ENCODE measurements at regions not wholly inside any gene's neighbourhood (a gene's known extent, or its start where the extent isn't known, plus 50 kb on each side); places are given as distances from the start of the nearest gene placed in this dataset.

GRCh38 chr15:88348579-88349230 lies 92.2 kb upstream of the NTRK3 start:
- Mint-ChIP-seq H3K27ac (no peak overlapping the region), H3K4me3 (ENCODE audit: low read depth) (no peak overlapping the region), H3K27me3 (peaks cover 10% of the 10 kb centered on the region), H3K9me3 (ENCODE audit: low read depth) (peaks cover 10% of the 10 kb centered on the region), H3K36me3 (ENCODE audit: insufficient read depth) (no peaks in the 10 kb centered on the region), H3K4me1 (ENCODE audit: low read depth) (no peaks in the 10 kb centered on the region)
- no peak for DNase-seq (ENCODE audit: low spot score, unreplicated experiment)
- TF ChIP-seq, protein P1, sequence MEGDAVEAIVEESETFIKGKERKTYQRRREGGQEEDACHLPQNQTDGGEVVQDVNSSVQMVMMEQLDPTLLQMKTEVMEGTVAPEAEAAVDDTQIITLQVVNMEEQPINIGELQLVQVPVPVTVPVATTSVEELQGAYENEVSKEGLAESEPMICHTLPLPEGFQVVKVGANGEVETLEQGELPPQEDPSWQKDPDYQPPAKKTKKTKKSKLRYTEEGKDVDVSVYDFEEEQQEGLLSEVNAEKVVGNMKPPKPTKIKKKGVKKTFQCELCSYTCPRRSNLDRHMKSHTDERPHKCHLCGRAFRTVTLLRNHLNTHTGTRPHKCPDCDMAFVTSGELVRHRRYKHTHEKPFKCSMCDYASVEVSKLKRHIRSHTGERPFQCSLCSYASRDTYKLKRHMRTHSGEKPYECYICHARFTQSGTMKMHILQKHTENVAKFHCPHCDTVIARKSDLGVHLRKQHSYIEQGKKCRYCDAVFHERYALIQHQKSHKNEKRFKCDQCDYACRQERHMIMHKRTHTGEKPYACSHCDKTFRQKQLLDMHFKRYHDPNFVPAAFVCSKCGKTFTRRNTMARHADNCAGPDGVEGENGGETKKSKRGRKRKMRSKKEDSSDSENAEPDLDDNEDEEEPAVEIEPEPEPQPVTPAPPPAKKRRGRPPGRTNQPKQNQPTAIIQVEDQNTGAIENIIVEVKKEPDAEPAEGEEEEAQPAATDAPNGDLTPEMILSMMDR (IDR thresholded peaks at IDR 0.05; ENCODE audit: unreplicated experiment): no peak

GRCh38 chr15:88345962-88346361 lies 89.4 kb upstream of the NTRK3 start:
- peaks cover 12% of the 10 kb centered on the region for H3K27me3 Mint-ChIP-seq
- no peaks in the 10 kb centered on the region for H3K9me3 Mint-ChIP-seq (ENCODE audit: low read depth)
- H3K36me3 Mint-ChIP-seq (ENCODE audit: insufficient read depth): no peaks in the 10 kb centered on the region
- H3K27ac Mint-ChIP-seq: no peak overlapping the region
- H3K4me1 Mint-ChIP-seq (ENCODE audit: low read depth): no peaks in the 10 kb centered on the region
- no peak for DNase-seq (ENCODE audit: low spot score, unreplicated experiment)
- TF ChIP-seq, protein P1 (IDR thresholded peaks at IDR 0.05; ENCODE audit: unreplicated experiment): no peak
- no peak overlapping the region for H3K4me3 Mint-ChIP-seq (ENCODE audit: low read depth)

- TF ChIP-seq, protein P1 (IDR thresholded peaks at IDR 0.05; ENCODE audit: unreplicated experiment): no peak
- peaks cover 10% of the 10 kb centered on the region for H3K27me3 Mint-ChIP-seq
Measured at GRCh38 chr15:88344786-88345185, 88.2 kb upstream of the NTRK3 start.

DNA sequence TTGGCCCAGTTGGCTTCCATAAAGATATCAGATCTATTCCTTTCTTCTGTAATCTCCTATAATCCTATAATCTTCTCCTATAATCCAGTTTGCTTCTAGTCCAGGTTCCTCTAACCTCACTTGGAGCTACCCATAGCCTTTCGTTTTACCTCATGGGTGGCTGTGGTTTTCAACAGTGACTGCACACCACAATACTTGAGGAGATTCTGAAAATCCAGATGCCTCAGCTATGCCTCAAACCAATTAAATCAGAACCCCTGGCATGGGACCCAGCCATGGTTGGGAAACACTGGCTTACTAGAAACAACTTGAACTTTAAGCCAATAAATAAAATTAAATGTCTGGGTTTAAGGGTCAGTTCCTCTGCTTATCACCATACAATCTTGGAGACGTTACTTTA lies 86.1 kb upstream of the NTRK3 start:
- H3K4me1 Mint-ChIP-seq (ENCODE audit: low read depth): no peaks in the 10 kb centered on the region
- H3K36me3 Mint-ChIP-seq (ENCODE audit: insufficient read depth): no peaks in the 10 kb centered on the region
- TF ChIP-seq, protein P1 (IDR thresholded peaks at IDR 0.05; ENCODE audit: unreplicated experiment): no peak
- no peak overlapping the region for H3K4me3 Mint-ChIP-seq (ENCODE audit: low read depth)
- no peaks in the 10 kb centered on the region for H3K9me3 Mint-ChIP-seq (ENCODE audit: low read depth)
- DNase-seq (ENCODE audit: low spot score, unreplicated experiment): no peak
- peaks cover 5% of the 10 kb centered on the region for H3K27me3 Mint-ChIP-seq
- no peak overlapping the region for H3K27ac Mint-ChIP-seq

More at GRCh38 chr15:88344786-88345185, 88.2 kb upstream of the NTRK3 start:
- Mint-ChIP-seq H3K27ac (no peak overlapping the region), H3K36me3 (ENCODE audit: insufficient read depth) (no peaks in the 10 kb centered on the region), H3K4me1 (ENCODE audit: low read depth) (no peaks in the 10 kb centered on the region), H3K9me3 (ENCODE audit: low read depth) (no peaks in the 10 kb centered on the region), H3K4me3 (ENCODE audit: low read depth) (no peak overlapping the region)
- DNase-seq (ENCODE audit: low spot score, unreplicated experiment): no peak

DNA sequence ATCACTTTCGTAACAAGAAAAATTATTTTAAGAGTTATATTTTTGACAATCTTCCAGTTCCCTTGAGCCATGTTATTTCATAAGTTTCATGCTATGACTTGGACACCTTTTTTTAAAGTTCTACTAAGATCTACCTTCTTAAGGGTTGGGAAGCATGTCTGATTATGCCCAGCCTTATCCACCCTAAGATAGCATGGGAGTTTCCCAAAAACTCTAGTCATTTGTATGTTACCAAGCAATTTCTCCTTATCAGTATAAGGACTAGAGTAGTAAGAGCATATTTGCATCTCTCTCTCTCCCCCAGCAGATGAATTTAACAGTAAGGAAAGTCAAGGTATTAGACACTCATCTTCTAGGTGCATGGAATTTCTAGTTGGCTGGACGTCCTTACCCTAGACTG lies 85.1 kb upstream of the NTRK3 start:
- Mint-ChIP-seq H3K36me3 (ENCODE audit: insufficient read depth) (no peaks in the 10 kb centered on the region), H3K4me1 (ENCODE audit: low read depth) (no peaks in the 10 kb centered on the region), H3K27ac (no peak overlapping the region), H3K9me3 (ENCODE audit: low read depth) (no peaks in the 10 kb centered on the region), H3K4me3 (ENCODE audit: low read depth) (no peak overlapping the region), H3K27me3 (peaks cover 5% of the 10 kb centered on the region)
- TF ChIP-seq, protein P1 (IDR thresholded peaks at IDR 0.05; ENCODE audit: unreplicated experiment): no peak
- DNase-seq (ENCODE audit: low spot score, unreplicated experiment): no peak

All from progenitor cell of endocrine pancreas (in vitro differentiated cells).